ENCODE measurements at regions not wholly inside any gene's neighbourhood (a gene's known extent, or its start where the extent isn't known, plus 50 kb on each side); places are given as distances from the start of the nearest gene placed in this dataset.

DNA sequence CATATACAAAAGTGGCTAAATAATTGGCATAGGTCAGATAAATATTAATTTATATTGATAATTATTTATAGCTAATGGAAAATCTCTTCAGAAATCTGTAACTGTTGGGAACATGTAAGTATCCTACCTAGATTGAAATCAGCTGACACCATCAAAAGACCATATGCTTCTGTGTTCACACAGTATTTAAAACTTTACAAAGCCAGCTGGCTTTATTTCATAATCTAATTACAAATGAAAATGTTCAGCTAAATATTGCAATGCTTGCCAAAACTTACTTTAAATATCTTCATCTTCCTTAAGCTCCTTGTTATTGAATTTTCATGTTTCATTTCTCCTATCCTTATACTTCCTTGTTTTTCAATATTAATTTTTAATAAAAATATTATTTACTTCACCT, 190.9 kb upstream of the DOK6 start:
- no peak for DNase-seq (ENCODE audit: low read depth)
- H3K4me3 ChIP-seq (ENCODE audit: low read depth, low read length) = no peak overlapping the region
- TF ChIP-seq CTCF (conservative IDR thresholded peaks at IDR 0.05; ENCODE audit: low read depth, low read length) = no peak

- no peak for DNase-seq (ENCODE audit: low read depth)
- no peak for TF ChIP-seq CTCF (conservative IDR thresholded peaks at IDR 0.05; ENCODE audit: low read depth, low read length)
- no peak overlapping the region for H3K4me3 ChIP-seq (ENCODE audit: low read depth, low read length)
Observed at GRCh38 chr18:69213842-69214241, 186.8 kb upstream of the DOK6 start.

DNA sequence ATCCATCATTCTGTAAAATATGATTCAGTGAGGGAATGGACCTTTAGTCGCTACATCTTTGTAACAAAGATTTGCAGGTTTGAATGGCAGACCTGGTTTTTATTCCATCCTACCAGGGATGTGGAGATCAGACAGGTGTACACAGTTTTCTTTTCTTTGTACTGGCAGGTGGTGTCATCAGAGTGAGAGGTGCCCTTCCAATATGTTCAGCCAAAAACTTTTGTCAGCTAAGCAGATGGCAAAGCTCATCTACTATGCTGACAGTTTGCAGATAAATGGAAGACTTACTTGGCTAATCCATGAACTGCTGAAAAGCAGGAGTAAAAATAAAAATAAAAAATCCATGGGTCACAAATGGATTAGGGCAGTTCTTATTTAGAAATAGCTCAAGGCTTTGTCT, 185.5 kb upstream of the DOK6 start:
- DNase-seq (ENCODE audit: low read depth) = no peak
- no peak overlapping the region for H3K4me3 ChIP-seq (ENCODE audit: low read depth, low read length)
- no peak for TF ChIP-seq CTCF (conservative IDR thresholded peaks at IDR 0.05; ENCODE audit: low read depth, low read length)

GRCh38 chr18:69216321-69216720, 184.4 kb upstream of the DOK6 start:
- DNase-seq (ENCODE audit: low read depth) = no peak
- TF ChIP-seq CTCF (conservative IDR thresholded peaks at IDR 0.05; ENCODE audit: low read depth, low read length) = no peak
- H3K4me3 ChIP-seq (ENCODE audit: low read depth, low read length) = no peak overlapping the region

GRCh38 chr18:69217196-69218000, 183.3 kb upstream of the DOK6 start:
- DNase-seq (ENCODE audit: low read depth) = no peak
- TF ChIP-seq CTCF (conservative IDR thresholded peaks at IDR 0.05; ENCODE audit: low read depth, low read length) = no peak
- H3K4me3 ChIP-seq (ENCODE audit: low read depth, low read length) = no peak overlapping the region

DNA sequence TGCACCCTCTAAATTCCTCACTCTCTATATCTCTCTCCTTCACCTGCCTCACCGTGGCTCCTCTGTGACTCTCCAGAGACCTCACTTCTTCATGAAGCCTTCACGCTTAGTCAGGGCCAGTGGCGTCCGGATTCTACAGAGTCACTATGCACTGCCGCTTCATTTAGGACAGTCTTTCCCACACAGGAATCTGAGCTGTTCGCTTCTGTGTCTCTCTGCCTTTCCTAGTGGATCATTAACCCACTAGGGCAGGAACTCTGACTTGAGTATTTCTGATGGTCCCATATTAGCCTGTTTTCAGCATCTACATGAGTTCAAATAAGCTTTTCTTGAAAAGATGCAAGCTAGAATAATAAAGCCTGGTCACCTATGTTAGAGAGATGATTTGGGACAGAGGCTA, 180.2 kb upstream of the DOK6 start:
- no peak for TF ChIP-seq CTCF (conservative IDR thresholded peaks at IDR 0.05; ENCODE audit: low read depth, low read length)
- no peak overlapping the region for H3K4me3 ChIP-seq (ENCODE audit: low read depth, low read length)
- DNase-seq (ENCODE audit: low read depth) = peak; percentile 7

GRCh38 chr18:69222089-69222488, 178.6 kb upstream of the DOK6 start:
- no peak for TF ChIP-seq CTCF (conservative IDR thresholded peaks at IDR 0.05; ENCODE audit: low read depth, low read length)
- no peak for DNase-seq (ENCODE audit: low read depth)
- no peak overlapping the region for H3K4me3 ChIP-seq (ENCODE audit: low read depth, low read length)
